GM18517 (cell line): ENCODE measurements at regions not wholly inside any gene's neighbourhood (a gene's known extent, or its start where the extent isn't known, plus 50 kb on each side); places are given as distances from the start of the nearest gene placed in this dataset.
"Not testable (repeated sequence)": the region's sequence is repeated elsewhere in the genome, so short reads cannot be mapped to it uniquely, and the experiment has no call there.

ENCODE experiments used
- ATAC-seq: cut with Tn5 transposase; IDR thresholded peaks from one replicate; pipeline ENCODE4 v1.9.1; 2021; ENCODE audit warnings: mild to moderate bottlenecking, moderate library complexity; ENCODE audit not compliant: unreplicated experiment

DNA sequence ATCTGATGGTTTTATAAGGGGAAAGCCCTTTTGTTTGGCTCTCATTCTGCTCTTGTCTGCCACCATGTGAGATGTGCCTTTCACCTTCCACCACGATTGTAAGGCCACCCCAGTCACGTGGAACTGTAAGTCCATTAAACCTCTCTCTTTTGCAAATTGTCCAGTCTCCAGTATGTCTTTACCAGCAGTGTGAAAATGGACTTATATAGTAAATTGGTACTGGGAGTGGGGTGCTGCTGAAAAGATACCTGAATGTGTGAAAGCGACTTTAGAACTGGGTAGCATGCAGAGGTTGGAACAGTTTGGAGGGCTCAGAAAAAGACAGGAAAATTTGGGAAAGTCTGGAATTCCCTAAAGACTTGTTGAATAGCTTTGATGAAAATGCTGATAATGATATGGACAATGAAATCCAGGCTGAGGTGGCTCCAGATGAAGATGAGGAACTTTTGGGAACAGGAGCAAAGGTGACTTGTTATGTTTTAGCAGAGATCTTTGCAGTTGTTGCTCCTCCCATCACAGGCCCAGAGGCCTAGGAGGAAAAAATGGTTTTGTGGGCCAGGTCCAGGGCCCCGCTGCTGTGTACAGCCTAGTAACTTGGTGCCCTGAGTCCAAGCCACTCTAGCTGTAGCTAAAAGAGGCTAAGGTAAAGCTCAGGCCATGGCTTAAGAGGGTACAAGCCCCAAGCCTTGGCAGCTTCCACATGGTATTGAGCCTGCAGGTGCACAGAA is 275.7 kb upstream of the NPSR1 start:
- ATAC-seq: no peak

DNA sequence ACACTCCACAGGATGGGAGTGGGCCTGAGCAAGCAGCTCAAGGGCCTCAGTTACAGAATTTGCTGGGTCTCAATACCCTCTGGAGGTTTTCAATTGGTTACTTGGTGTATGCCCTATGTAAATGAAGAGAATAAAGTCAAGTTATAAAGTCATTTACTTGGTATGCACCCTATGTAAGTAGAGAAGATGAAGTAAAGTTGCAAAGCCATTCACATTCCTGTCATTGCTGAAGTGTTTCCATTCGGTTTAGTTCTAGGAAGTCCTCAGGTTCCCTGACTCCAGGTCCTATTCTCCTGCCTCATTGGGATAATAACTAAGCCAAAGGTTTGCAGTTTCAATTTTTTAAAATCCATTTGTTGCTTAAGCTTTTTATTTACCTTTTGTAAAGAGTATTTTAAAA is 272.6 kb upstream of the NPSR1 start:
- ATAC-seq: no peak

DNA sequence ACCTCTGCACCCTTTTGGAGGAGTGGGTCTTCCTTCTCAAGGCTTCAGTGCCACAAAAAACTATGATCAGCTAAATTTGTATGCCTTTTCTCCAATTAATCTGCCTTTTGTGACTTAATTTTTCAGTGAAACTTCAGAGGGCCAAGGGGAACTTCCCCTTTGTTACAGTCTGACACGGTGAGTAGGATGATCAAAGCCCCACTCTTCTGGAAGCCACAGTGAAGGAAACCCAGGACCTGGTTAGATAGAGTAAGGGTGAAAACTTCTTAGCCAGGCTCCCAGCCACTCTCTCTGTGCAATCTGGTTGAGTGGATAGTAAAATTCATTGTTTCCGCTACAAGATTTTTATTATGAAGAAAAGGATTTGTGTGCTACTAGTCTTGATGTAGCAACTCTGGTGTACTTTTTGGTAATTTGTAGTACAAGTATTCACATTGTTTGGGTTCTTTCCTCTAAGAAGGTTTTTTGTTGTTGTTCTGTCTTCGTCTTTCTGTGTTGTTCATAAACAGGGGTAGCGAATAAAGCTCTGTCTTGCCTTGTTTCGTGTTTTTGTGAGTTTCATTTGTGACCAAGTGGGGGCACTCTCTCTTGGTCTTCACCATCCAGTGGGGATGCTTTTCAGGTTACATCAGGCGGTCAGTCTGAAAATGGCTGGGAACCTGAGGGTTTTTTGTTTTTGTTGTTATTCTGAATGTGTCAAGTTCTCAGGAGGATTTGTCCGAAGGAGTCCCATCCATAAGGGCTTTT is 268.5 kb upstream of the NPSR1 start:
- ATAC-seq: no peak

DNA sequence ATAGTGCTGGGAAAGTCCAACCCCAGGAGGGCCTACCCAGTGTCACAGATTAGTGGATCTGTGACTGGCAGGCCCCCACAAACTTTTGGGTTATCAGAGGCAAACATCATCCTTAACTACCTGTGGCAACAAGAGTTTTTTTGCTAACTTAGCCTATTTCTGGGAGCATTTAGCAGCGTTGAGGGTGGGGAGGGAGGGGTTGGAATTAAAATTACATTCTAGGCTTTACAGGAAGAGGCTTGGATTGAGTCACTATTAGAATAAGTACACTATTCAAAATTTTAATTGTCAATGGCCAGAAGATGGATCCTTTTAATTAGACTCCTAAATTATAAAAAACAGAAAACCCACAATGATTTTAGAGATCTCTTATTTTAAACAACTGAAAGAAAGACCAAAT is 267.9 kb upstream of the NPSR1 start:
- no peak for ATAC-seq

DNA sequence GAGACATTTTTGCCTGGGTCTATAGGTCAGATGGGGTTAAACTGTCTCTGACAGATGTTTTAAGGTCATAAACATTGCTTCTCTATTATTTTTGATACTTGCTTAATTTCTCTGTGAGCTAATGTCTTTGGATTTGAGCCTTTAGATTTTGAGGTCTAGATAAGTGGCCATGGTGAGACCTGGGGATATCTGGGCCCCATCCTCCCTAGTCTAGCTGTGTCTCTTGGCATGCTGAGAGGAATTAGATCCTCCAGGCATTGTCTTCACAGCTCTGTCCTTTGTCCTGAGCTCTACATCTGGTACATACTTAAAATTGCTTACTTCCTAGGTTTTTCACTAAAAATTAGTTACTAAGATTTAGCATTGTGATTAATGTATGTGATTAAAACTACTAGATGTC is 265.0 kb upstream of the NPSR1 start:
- no peak for ATAC-seq

DNA sequence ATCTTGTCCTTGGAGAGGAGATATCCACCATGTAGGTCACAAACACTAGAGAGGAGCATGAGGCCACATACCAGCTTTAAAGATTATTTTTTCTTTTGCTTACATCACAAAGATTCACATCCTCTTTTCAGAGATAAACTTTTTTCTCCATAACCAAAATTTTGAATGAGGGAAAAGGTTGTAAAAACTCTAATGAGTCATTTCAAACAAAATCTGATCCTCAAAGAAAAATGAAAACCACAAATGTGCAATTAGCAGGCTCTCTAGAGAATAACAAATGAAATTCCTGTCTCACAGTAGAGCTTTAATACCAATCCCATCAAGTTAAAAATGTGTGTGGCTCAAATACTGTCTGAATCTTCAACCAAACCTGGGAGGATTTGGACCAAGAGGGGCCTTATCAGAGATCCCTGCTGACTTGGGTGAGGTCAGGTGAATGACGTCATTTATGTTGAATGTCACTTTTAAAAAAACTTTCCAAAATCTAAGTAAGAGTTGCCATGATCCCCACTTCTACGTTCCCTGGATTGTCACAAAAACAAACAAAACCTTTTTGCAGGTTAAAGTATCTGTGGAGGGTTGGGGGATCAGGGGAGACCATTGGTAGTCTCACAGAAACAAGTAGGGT is 261.5 kb upstream of the NPSR1 start:
- ATAC-seq: peak; percentile 38

DNA sequence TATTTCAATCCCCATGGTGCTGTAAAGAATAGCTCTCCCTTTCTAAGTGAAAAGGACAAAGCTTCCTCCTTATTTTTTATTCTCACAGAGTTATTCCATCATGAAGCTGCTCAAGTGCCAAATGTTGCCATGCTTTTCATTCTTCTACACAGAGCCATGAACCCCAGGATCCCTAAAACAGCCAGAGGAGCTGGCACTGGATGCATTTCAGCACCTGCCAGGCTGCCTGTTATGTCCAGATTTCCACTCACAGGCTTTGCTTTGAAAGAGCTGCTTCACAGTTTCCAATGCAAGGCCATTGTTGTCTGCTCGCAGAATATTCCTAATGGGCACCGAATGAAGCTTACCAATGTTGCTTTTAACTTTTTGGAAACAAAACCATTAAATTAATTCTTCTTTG is 256.2 kb upstream of the NPSR1 start:
- ATAC-seq: no peak

DNA sequence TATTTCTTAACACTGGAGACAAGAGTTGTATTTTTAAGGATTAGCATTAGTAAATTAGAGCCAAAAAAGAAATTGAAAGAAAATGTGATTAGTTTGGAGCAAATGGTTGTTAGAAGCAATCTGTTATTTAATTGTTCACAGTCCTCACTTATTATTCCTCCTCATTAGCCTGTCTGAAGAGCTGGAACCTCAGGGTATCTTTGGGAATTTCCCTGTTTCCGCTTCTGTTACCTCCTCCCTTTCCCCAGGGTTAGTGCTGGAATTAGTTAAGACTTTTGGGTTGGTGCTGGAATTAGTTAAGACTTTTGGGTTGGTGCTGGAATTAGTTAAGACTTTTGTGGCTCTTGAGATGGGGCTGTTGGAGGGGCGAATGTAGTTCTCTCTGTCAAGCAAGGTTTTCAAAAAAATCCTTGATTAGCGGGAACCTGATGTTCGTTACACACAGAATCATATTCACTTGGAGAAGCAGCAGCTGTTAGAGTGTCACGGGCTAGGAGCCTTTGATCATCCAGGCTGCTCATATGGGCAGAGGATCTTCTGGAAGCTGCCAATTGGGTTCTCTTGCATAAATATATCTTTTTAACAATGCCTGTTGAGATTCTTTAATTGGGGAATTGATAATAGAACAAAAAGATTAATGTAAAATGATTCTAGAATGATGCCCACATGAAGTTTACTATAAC is 251.0 kb upstream of the NPSR1 start:
- ATAC-seq: no peak

DNA sequence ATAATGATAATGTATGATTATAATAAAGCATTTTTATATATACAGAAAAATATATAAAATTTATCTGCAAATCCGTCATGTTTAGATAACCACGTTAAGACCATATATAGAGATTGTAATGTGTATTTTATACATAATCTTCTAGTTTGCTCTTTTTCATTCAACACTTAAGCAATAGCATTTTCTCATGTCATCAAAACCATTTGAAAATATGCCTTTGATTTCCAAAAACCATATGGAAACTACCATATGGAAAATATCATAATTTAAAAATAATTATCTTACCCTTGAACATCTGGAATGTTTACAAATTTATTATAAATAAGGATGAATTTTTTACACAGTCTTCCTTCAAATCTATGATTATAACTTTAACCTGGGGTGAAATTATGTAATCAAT is 250.4 kb upstream of the NPSR1 start:
- ATAC-seq: no peak

DNA sequence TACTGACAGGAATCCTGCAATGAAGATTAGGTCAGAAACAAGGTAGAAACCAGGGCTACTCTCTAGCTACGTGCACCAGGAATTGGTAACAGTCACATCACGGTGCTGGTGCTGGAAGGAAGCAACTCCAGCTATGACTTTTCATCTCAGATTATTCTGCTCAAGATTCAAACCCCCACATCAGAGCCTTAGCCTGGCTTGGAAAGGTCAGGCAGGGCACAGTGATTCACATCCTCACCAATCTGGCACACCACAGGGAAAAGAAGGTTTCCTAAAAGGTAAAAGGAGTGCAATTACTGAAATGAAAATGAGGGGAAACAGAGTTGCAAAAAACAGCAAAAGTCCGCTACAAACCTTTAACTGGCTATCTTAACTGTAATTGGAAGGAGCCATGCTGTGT is 240.2 kb upstream of the NPSR1 start:
- no peak for ATAC-seq

DNA sequence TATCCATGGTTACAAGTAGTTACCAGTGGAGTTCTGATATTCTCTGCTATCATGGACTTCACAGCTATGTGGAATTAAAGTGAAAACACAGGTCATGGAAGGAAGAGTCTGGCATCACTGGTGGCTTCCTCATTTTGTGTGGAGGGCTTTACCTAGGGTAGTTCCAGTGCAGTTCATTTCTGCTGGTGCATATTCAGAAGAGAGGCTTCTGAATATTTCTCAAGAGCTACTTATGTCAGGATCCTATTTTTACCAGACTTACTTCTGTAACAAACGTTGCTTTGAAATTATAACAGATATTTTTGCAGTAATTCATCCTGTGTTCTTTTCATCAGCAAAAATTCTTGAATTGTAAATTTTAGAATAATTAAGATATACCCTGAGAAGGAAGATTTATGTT is 236.5 kb upstream of the NPSR1 start:
- no peak for ATAC-seq

DNA sequence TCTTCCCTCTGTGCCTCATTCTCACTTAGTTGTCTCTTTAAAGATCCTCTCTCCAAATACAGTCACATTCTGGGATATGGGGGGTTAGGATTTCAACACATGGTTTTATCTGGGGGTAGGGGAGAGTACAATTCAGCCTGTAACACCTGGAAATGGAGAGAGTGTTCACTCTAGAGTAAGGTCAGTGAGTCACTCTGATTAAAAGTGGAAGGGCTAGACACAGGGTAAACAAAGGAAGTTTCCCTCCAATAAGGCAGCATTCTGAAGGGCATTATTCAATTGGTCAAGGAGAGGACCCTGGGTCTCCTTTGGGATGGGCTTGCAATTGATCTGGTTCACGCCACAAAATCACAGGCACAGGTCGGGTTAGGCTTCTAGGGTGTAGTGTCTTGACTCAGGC is 232.8 kb upstream of the NPSR1 start:
- ATAC-seq: no peak

DNA sequence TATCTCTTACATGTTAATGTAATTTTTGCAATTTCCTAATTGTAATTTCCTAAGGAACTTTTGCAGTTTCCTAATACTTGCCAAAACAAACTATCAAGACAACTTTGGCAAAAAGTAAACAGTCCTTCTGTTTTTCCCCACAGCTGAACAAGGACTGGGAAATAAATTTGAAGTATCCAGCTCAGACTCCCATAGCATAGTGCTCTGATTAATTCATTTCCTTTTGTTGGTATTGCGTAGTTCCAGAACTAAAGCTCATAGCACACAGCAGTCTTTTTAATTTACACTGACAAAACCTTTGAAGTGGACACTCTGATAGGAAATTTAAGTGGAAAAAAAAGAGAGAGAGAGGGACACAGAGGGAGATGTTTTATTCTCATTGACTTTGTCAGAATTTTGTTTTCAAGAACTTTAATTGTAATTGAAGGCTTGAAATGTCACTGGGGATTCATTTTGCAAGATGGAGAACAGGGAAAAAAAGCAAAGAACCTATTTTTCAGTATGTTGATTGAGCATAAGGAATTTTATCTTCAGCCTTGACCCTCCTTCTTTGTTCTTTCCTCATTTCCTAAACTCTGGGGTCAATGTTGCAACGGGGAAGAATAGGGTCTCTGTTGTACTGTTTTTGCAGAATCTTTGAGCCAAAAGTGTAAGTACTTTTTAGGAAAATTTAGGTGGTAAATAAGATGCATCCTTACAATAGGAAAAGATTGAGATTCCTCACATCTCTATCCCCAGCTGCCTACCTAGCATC is 232.2 kb upstream of the NPSR1 start:
- no peak for ATAC-seq

DNA sequence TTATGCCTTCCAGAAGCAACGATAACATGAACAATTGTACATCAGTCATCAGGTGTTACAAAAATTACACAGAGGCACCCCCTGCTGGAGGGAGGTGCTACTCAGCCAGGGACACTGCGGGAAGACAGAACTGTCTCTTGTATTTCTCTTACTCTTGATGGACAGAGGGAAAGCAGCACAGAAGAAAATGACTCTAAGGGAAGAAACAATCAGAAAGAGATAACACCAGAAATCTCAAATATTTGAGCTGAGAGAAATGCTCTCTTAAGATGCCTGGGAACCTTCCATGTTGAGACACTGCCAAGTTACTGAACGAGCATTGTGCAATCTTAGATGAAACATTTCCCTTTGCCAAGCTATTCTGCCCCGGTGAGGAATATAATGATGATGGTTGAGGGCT is 227.6 kb upstream of the NPSR1 start:
- no peak for ATAC-seq

DNA sequence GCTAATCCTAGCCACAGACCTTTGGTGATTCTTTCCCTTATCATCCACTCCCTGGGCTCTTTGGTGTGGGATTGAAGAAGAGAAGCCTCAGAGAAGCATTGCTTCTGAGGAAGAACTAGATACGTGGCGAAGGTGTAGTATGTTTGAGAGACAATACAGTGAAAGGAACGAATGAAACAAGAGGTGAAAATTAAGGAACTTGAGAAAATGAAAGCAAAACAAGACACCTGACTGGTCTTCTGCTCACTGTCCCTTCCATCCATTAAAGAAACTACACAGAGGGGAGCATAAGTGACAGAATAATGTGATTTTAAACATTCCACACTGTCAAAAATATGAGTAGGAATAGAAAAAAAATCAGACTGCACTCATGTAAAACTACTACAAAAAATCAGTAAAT is 219.6 kb upstream of the NPSR1 start:
- no peak for ATAC-seq

DNA sequence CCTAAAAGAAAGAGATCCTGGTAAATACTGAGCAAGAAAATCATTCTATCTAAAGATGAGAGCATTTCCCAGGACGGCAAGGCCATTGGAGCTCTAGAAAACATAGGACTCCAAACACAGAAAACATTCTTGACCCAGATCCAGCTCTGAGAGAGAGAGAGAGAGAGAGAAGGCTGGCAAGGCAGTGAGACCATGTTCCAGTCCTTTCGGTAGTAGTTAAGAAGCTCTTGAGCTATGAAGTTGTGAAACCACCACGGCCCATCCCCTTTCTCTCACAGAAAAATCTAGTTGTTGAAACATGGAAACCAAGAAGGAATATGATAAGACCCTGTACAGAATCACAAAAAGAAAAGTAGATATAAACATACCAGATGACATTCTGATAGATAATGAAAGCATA is 212.4 kb upstream of the NPSR1 start:
- ATAC-seq: no peak

DNA sequence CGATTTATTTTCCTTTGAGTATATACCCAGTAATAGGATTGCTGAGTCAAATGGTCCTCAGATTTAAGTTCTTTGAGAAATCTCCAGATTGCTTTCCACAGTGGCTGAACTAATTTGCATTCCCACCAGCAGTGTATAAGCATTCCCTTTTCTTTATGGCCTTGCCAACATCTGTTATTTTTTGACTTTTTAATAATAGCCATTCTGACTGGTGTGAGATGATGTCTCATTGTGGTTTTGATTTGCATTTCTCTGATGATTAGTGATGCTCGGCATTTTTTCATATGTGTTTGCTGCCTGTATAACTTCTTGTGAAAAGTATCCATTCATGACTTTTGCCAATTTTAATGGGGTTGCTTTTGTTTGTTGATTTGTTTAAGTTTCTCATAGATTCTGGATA is 209.5 kb upstream of the NPSR1 start:
- ATAC-seq: not testable (repeated sequence)

DNA sequence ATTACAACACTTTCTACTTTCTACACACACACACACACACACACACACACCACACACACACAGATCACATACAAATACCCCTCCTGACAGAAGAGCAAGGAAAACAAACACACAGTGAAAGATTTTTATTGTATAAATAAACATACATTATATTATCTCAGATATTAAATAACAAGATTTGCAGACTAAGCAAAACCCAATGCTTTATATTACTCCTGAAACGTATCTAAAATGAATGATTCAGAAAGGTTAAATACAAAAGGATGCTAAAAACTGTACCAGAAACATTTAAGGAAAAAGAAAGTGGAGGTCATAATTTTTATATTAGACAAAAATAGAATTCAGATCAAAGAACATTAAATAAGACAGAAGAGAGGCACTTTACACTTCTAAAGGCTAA is 208.3 kb upstream of the NPSR1 start:
- ATAC-seq: no peak

DNA sequence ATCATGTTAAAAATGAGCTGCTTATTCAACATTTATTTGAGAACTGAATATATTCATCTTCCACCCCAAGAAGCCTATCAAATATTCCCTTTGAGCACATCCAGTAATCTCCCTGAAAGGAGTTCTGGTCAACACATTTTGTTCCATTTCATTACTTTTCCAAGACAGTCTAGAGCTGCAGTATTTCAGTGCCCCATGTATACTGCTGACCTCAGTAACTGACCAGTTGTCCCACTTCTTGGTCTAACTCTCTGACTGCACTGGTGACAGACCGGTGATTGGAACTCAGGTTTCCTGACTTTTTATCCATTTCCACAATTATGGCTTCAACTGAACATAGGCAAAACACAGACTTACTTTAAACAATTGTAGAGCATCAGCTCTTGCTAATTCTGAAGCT is 206.8 kb upstream of the NPSR1 start:
- ATAC-seq: no peak

DNA sequence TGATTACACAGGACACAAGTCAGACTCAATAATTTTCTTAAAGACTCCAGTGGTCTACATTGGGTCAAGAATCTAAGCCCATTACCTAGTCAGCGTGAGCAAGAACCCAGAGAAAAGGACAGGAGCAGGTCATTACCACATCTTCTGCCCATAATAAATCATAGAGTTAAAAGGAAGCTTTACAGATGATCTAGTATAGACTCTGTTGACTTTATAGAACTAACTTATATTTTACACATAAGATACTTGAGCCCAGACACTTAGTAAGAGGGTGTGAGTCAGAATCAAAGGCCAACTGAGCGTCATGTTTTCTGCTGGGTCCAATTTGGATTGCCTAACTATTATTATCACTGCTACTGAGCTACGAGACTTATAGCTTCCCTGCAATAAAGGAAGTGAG is 206.1 kb upstream of the NPSR1 start:
- ATAC-seq: no peak

DNA sequence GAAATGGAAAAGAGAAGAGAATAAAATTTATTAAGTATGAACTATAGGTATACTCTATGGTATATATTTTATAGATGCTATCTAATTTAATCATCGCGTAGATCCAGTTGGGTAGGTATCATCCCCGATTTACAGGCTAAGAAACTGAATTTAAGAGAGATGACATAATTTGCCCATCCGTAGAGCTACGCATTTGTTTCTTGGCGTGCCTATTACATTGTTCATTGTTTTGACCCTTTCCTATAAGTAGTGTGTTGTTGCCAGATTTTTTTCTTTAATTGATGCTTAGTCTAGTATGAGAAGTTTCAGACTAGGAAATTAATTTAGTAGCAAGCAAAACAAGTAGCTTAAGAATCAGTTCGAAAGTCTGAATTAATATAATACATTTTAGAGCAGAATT is 205.7 kb upstream of the NPSR1 start:
- no peak for ATAC-seq
